ENCODE measurements at regions not wholly inside any gene's neighbourhood (a gene's known extent, or its start where the extent isn't known, plus 50 kb on each side); places are given as distances from the start of the nearest gene placed in this dataset.

DNA sequence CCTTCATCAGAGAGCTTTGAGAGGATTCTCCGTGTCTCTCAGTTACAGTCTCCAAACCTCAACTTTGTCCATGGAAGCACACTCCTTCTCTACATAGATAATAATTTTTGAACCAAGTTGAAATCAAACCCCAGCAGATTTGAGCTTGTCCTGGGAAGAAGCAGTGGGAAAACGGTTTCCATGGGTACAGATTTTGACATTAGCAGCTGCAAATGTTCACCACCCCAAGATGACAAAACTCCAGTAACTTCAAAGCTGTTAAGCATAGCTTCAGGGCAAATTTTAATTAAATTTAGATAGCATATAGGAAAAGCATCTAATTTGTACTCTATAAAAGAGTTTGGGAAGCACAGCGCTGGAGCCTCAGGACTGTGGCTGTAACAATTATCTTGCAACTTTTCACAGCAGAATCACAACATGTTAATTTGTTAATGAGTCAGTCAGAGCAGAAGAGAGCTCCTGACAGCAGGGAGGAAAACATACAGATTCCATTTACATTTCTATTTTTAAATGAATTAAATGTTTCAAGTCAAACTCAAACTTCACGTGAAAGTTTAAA lies 240.7 kb downstream of the BMP7 start:
- no peak for DNase-seq

DNA sequence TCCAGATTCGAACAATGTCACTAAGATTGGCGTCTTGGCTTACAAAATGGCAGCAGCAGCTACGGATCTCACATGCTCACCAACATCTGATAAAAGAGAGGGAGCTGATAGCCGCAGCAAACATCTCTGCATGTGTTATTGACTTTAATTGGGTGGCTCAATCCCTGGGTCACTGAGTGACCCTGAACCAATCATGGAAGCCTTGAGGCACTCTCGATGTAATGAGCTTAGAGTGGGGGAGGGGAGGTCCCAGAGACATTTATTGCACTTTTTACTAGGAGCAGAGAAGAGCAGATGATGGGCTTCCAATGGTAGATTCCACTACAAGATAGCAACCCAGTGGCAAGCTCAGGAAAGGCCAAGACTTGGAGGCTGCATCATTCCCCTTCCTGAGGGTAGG lies 238.7 kb downstream of the BMP7 start:
- no peak for DNase-seq

DNA sequence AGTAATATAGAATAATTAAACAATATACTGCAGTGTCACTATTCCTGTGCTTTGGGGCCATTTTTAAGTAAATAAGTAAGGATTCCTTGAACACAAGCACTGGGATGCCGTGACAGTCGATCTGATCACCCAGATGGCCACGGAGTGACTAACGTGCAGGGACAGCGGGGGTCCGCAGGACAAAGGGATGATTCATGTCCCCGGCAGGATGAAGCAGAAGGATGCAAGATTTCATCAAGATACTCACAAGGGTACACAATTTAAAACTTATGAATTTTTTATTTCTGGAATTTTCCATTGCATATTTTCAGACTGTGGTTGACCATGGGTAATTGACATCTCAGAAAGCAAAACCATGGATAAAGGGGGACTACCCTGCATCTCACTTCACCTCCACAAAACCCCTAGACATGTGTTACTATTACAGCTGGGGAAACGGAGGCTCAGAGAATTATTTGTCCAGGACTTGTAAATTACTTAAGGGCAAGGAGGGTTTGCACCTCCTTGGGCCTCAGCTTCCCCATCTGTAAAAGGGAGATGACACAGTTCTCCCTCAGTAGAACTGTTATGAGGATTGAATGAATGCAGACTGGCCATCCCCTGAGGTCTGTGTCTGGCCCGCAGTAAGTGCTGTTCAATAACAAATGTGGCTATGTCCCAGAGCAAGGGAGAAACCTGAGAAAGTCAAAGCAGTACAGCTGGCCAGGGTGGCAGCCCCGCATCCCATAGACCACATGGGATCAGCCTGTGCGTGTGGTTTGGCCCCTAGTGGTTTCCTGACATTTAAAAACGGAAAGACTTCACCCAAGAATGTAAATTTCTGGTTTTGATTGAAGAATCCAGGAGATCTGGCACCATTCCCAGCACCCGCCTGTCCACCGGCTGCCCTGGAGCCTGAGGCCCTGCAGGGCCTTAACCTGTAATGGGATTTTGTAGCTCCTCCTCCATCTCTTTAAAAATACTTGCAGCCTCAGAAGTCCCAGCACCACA lies 235.5 kb downstream of the BMP7 start:
- no peak for DNase-seq

DNA sequence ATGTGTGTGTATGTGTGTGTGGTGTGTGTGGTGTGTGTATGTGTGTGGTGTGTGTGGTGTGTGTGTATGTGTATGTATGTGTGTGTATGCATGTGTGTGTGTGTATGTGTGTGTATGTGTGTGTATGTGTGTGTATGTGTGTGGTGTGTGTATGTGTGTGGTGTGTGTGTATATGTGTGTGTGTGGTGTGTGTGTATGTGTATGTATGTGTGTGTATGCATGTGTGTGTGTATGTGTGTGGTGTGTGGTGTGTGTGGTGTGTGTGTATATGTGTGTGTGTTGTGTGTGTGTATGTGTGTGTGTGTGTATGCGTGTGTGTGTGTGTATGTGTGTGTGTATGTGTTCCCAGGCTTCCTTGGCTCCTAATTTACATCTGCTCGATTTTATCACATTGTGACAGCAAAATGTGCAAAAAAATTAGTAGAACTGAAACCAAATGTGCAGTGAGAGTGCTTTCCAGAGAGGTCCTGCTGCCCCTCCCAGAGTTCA lies 234.5 kb downstream of the BMP7 start:
- DNase-seq: no peak

DNA sequence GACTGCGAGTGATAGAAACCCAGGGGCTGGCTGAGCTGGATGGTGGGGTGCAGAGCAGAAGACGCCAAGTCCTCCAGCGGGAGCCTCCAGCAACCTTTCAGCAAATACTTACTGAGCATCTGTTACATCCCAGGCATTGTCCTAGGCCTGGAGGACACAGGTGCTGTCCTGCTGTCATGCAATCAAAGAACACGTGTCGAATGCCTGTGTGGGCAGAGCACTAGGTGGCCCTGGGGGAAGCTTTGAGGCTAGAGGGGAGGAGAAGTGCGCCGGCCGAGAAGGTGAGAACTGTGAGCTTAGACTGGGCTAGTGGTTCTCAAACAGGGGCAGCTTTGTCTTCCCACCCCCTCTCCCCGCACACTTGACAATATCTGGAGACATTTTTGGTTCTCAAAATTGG lies 233.6 kb downstream of the BMP7 start:
- DNase-seq: no peak

DNA sequence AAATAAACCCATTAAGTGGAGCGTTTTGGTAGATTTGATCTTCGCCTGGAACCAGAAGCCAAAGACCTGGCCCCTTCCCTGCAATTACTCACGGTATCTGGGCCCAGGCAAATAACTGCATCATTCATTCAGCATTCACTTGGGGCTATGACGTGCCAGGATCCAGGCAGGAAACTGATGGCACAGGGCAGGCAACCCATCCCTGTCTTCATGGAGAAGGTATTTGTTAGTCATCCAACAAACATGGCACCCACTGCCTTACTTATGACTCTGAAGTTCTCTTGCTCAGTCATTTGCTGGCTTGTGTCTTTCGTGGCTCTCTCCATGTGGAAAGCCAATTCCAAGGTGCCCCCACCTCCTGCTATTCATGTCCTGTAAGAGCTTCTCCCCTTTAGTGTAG lies 232.4 kb downstream of the BMP7 start:
- no peak for DNase-seq

DNA sequence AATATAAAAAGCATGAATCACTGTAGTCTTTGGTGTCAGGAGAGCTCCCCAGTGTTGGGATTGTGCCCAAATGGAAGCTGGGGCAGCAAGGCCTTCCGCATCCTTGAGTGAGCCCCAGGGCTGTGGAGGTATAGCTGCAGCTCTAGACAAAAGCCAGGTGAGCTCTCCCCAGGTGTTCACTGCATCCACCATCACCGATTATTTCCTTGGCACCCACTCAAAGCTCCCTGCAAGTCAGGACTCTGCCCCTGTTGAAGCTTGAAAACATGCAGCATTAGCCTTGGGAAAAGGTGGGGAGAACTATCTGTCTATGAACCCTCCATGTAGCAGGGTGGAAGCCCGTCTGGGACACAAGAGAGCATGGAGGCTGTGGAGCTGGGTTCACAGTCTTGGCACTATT lies 228.8 kb downstream of the BMP7 start:
- no peak for DNase-seq

DNA sequence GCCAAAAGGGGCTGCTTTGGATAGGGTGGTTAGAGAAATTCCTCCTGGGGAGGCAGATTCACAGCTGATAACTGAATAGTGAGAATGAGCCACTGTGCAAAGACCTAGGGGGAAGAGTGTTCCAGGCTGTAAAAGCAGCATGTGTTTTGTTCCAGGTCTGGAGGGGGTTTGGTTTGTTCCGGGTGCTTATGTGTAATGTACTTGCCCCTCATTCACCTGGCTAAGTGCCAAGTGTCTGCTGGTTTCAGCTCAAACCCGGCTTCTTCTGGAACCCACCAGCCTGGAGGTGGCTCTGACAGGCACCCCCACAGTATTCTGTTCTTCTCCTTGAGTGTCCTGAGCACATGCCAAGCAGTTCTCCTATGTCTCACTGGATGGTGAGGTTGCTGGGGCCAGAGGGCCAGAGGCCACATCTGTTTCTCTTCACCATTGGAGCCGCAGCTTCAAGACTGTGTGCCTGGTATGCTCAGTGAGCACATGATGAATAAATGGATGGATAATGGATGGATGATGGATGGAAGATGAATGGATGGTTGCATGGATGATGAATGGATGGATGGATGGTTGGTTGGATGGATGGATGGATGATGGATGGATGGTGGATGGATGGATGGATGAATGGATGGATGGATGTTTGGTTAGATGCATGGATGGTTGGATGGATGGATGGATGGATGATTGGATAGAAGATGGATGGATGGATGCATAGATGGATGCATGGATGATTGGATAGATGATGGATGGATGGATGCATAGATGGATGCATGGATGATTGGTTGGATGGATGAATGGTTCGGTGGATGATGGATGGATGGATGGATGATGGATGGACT lies 227.6 kb downstream of the BMP7 start:
- no peak for DNase-seq

DNA sequence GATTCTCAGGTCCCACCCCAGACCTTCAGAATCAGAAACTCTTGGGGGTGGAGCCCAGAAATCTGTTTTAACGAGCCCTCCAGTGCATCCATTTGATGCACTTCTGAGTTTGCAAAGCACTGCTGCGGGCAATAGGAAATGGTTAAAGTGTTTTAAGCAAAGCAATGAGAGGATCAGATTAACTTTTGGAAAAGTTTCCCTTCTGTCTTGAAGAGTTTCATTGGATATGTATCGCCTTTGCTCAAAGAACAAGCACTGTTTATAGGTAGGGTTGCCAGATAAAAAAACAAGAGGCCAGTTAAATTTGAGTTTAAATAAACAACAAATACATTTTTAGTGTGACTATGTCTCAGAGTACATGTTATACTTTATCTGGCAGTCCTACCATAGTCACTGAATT lies 226.0 kb downstream of the BMP7 start:
- no peak for DNase-seq

DNA sequence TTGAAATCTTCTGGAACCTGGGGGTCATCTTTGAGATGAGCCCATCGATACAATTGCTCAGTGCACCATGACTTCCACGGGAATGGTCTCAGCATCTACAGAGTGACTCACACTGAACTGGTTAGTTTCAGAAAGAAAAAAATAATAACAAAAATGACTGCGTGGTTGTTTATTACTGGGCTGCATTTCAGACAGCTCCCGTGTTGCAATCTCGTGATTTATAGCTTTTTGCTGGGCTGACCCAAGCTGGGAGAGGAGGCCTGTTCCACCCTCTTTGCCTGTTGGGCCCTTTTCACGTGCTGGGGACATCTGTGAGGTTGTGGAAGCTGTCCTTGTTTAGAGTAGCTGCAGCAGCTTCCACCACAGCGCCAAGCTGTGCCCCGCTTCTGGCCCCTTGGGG lies 225.5 kb downstream of the BMP7 start:
- DNase-seq: no peak

DNA sequence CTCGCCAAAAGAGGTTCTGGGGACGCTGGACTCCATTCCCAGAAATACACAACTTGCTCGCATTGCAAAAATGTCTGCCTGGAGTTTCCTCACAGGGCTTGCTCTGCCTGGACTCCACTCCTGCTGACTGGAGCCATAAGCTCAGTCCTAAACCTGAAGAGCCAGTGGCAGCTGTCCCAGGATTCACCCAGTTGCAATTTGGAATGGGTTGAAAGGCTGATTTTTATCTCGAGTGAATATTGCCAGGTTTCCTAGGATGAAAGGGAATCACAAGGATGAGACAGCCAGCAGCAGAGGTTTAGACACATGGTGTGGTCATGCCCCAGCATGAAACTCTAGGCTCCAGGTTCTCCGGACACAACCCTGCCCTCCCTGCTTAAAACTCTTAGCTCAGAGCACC lies 223.3 kb downstream of the BMP7 start:
- DNase-seq: no peak

DNA sequence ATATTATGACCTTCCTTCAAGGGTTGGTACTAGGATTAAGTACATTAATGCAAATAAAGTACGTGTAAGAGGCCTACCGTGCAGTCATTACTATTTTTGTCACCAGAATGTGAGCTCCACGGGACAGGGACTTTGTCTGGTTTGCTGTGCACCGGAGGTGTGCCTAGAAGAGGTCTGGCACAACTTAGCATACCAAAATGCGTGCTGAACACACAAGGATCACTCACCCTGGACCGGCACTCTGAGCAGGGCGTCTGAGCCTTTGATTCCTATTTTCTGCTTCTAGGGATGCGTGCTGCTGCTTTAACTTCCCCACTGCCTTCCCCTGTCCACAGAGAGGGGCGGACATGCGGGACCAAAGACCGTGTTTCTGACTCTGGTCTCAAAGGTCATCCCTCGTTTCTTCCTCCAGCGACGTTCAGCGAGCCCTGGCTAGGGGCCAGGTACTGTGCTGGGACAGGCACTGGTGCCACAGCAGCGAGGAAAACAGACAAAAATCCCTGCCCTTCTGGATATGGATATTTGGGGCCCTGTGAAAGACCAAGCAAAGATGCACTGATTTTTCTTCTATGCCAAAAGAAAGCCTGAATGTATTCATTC lies 222.7 kb downstream of the BMP7 start:
- no peak for DNase-seq

DNA sequence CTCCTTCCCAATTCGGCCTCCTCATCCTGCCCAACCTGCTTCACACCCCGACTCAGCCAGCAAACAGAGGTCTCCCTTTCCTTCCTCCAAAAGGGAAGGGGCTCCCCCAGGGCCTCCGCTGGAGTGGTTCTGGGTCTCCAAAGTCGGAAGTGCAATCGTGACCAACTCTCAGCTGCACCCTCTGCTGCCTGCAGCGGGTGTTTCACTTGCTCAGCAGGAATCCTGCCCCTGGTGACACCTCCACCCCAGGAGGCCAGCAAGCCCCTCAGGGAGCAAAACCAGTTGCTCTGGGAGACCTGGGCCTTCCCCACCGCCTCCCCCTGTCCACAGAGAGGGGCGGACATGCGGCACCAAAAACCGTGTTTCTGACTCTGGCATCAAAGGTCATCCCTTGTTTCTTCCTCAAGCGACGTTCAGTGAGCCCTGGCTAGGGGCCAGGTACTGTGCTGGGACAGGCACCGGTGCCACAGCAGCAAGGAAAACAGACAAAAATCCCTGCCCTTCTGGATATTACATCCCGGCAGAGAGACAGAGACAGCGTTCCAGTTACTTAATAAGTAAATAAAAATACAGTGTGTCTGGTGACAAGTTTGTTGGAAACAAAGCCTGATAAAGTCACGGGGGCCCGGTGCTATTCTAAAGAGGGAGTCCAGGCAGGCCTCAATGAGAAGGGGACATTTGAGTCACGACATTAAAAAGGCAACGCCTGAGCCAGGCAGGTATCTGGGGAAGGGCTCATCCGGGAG lies 219.0 kb downstream of the BMP7 start:
- DNase-seq: no peak

DNA sequence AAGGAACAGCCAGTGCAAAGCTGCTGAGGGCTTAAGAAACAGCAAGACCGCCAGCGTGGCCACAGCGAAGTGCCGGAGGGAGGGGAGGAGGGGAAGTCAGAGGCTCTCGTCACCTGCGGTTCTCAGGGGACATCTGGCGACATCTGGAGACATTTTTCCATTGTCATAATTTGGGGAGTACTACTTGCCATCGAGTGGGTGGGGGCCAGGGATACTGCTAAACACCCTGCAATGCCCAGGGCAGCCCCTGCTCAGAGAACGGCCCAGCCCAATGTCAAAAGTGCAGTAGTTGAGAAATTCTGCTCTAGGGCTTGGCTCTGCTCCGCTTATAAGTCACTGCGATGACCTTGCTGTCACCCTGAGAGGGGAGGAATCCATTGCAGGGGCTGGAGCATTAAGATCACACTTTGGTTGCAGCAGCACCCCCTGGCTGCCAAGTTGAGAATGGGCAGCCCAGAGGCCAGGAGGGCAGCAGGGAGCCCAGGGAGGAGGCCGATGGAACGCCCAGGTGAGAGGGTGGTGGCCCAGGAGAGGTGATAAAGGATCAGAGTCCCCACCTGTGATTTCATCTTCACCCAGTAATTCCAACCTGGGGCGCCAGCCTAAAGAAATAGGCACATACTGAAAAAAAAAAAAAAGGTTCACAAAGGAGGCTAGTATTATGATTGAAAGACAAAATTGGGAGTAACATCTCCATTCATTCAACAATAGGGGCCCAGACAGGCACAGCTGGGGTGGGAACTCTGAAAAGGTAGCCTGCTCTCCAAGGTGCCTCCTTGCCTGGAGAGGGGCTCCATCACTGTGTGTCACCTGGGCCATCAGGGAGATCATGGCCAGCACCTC lies 218.2 kb downstream of the BMP7 start:
- no peak for DNase-seq

DNA sequence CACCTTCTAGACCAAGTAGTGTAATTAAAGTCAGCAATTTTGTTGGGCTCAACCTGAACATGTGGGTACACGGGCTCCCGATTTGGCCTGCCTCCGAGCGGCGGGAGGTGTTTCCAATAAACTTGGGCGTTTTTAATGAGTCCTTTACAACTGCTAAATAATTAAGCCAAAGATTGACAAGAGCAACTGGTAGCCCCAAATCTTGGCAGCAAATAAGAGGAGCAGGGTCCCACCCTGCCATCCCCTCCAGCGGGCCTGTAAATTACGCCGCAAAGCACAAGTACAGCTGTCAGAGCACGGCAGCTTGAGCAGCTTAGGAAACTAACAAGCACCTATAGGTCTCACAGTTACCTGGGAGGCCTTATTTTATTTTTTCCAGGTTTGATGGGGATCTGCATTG lies 217.1 kb downstream of the BMP7 start:
- no peak for DNase-seq

DNA sequence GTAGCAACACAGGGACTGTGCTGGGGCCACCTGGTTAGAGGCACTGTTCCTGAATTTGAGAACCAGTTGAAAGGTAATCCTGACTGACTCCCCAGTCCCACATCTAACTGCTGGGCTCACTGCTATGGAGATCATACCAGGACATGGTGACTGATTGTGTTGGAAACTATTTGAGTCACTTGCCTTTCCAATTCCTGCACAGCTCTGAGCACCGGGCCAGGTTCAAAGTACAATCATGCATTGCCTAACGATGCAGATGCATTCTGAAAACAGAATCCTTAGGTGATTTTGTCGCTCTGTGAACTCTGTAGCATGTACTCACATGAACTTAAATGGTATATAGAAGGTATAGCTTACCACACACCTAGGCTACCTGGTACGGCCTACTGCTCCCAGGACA lies 215.3 kb downstream of the BMP7 start:
- no peak for DNase-seq

DNA sequence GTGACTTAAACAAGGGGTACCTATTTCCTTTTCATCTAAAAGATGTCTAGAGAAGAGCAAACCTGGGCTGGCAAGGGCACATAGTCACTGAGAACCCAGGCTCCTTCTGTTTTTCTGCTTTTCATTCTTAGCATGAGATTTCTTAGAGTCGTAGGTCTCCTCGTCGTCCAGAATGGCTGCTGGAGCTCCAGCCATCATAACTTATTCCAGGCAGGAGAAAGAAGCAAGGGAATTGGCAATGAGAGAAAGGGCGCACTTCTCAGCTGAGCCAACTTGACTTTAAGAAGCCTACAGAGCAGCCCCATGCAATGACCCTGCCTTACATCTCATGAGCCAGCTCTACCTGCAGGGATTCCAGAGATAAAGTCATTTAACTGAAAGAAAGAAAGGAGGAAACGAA lies 213.4 kb downstream of the BMP7 start:
- no peak for DNase-seq

DNA sequence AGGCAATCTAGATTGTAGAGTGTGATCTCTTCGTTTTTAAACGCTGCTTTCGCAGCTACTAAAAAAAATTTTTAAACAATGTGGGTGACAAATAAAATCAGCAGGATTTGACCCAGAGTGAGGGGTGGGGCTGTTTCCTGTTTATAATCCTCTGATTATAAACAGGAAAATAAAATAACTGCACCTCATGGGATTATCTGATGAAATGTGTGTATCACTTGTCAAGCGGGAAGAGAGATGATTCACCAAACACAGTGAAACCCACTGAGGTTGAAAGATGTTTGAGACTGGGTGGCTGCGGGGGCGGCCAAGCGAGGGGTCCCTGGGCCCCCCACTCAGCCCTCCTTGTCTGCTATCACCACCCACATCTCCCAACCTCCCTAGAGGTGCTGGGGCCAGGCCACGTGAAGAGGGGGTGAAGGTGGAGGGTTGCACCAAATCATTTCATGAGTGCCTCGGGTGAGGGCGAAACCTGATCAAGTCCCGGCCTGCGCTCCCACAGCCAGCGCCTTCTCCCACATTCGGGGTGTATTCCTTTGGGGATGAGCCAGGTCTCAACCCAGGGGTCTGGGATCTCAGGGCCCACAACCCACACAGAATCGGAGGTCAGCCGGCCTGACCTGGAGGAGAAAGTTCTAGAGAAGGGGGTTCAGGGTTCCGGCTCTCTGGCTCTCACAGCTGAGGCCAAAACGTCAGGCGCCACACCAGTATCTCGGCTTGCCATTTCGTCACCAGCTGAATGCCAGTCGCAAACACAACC lies 212.5 kb downstream of the BMP7 start:
- no peak for DNase-seq

DNA sequence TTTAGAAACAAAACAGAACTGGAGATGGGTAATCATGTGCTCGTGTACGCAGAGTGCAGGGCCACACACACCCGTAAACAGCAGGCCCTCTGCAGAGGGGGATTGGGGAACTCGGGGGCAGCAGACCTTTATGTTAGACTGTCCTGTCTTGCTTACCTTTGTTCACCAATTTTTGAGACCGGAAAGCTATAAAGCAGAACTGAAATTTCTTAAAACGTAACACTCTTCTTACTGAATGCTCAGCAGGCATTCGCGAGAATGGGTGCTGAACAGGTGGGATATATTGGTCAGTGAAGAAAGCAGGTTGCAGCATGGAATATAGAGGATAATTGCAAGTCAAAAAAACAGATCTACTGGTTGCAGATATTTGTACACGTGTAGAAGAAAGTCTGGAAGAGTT lies 211.1 kb downstream of the BMP7 start:
- no peak for DNase-seq

DNA sequence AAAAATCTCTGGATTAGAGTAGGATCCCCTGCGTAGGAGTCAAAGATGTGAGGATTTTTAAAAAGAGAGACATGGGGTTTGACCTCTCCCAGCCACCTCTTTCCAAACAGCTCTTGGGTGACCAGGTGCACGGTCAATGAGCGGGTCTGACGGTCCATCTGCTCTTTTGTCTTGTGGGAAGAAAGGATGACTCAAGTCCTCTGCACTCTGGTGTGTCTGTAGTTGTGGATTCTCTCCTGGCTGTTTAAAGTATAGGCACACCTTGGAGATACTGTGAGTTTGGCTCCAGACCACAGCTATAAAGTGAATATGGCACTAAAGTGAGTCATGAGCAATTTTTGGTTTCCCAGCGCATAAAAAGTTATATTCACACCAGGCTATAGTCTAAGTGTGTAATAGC lies 209.8 kb downstream of the BMP7 start:
- no peak for DNase-seq

Data from muscle of arm (tissue), 1 donor.